GM12874 (cell line): ENCODE measurements at regions not wholly inside any gene's neighbourhood (a gene's known extent, or its start where the extent isn't known, plus 50 kb on each side); places are given as distances from the start of the nearest gene placed in this dataset.

Experiments used
- CTCF ChIP-seq: IDR thresholded peaks from 2 replicates; pipeline ENCODE4 v1.5.1; 2011; ENCODE audit warnings: low read depth, mild to moderate bottlenecking, control low read depth, low read length, moderate library complexity; ENCODE audit not compliant: insufficient read depth

- TF ChIP-seq CTCF = no peak
These were observed 412.0 kb downstream of the TMEM114 start for GRCh38 chr16:8178271-8178670.

- no peak for TF ChIP-seq CTCF
These were observed 414.9 kb downstream of the TMEM114 start for GRCh38 chr16:8175411-8175810.

- peak; percentile 75 for TF ChIP-seq CTCF
These were observed 417.1 kb downstream of the TMEM114 start for GRCh38 chr16:8173111-8173644.

DNA sequence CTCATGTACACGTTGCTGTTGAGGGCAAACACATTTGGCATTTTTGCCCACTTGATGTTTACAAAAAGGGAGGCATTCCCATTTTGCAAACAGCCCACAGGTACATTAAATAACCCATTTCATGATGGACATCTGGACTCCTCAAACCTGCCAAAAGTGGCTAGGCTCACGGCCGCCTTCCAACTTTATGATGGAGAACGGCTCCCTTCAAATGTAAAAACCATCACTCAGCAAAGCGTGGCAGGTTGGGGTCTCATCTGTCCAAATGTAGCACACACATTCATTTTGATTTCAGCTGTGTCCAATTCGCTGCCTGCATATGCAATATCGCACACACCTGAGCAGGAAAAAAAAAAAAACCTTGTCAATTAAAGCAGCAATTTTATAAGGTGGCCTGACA is 417.8 kb downstream of the TMEM114 start:
- no peak for TF ChIP-seq CTCF

DNA sequence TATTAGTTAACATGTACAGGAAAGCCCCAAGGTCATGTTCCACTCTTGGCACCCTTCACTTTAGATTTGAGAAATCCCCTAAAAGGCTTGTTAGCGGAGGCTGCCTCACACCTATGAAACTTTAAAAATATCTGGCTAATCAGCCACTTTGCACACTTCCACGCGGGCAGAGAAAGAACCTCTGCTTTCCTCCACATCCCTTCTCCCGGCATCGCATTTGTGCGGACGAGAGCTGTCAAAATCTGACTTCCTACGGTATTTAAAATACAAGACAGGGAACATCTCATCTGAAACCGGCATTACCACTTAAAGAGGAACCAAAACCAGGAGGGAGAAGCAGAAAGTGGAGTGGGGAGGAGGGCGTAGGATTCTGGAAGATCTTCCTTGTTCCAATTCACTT is 422.3 kb downstream of the TMEM114 start:
- TF ChIP-seq CTCF = no peak

DNA sequence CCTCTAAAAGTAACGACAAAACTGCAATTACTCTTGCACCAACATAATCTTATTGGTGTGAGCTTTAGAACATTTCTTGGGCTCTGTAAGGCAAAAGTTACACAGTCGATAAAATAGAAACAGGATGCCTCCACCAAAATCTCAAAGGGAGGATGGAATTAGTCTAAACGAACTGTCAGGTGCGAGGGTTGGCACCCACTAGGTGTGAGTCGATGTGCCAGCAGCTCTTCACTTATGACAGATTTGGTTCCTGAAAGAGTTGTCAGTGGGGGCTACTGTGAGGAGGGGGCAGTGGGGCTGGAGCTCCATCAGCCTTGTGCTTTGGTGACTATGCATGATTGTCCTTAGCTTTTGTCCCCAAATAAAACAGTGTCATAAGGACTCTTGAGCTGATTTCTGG is 422.9 kb downstream of the TMEM114 start:
- no peak for TF ChIP-seq CTCF

DNA sequence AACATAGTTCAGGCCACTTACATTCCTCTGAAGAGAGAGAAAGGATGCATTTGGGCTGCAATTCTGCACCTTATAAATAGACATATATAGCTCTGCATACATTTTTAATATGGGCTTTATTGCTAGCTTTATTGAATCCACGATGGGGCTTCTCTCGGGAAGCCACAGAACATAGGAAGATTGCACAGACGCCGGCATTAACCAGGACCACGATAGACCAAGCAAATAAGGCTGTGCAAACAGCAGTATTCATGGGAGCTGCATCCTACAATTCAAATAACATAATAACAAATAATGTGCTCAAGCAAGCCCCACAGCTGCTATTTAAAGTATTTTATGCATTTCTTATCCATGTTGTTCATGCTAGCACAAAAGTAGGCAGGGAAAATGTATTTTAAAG is 432.3 kb downstream of the TMEM114 start:
- TF ChIP-seq CTCF = no peak
